ENCODE measurements at regions not wholly inside any gene's neighbourhood (a gene's known extent, or its start where the extent isn't known, plus 50 kb on each side); places are given as distances from the start of the nearest gene placed in this dataset.

GRCh38 chr17:71376933-71377332 is 743.9 kb upstream of the SOX9 start:
- DNase-seq (ENCODE audit: low read depth in 2 of 2), result no peak

- no peak for DNase-seq (ENCODE audit: low read depth in 2 of 2)
Observed at GRCh38 chr17:71378036-71378435, 742.8 kb upstream of the SOX9 start.

- no peak for DNase-seq (ENCODE audit: low read depth in 2 of 2)
Observed at GRCh38 chr17:71378741-71379140, 742.1 kb upstream of the SOX9 start.

- DNase-seq (ENCODE audit: low read depth in 2 of 2), result no peak
Observed at GRCh38 chr17:71379512-71379911, 741.3 kb upstream of the SOX9 start.

GRCh38 chr17:71380535-71380934 is 740.3 kb upstream of the SOX9 start:
- DNase-seq (ENCODE audit: low read depth in 2 of 2), result no peak

GRCh38 chr17:71380936-71381335 is 739.9 kb upstream of the SOX9 start:
- no peak for DNase-seq (ENCODE audit: low read depth in 2 of 2)

- DNase-seq (ENCODE audit: low read depth in 2 of 2), result no peak
Observed at GRCh38 chr17:71383091-71383490, 737.7 kb upstream of the SOX9 start.

- no peak for DNase-seq (ENCODE audit: low read depth in 2 of 2)
Observed at GRCh38 chr17:71387456-71387855, 733.4 kb upstream of the SOX9 start.

GRCh38 chr17:71392715-71393567 is 727.9 kb upstream of the SOX9 start:
- DNase-seq (ENCODE audit: low read depth in 2 of 2), result no peak

GRCh38 chr17:71395901-71396300 is 724.9 kb upstream of the SOX9 start:
- no peak for DNase-seq (ENCODE audit: low read depth in 2 of 2)

- DNase-seq (ENCODE audit: low read depth in 2 of 2), result no peak
Observed at GRCh38 chr17:71396711-71397110, 724.1 kb upstream of the SOX9 start.

GRCh38 chr17:71398025-71398424 is 722.8 kb upstream of the SOX9 start:
- DNase-seq (ENCODE audit: low read depth in 2 of 2), result no peak

GRCh38 chr17:71398800-71399219 is 722.0 kb upstream of the SOX9 start:
- no peak for DNase-seq (ENCODE audit: low read depth in 2 of 2)

GRCh38 chr17:71399221-71399620 is 721.6 kb upstream of the SOX9 start:
- no peak for DNase-seq (ENCODE audit: low read depth in 2 of 2)

- no peak for DNase-seq (ENCODE audit: low read depth in 2 of 2)
Observed at GRCh38 chr17:71399649-71400048, 721.2 kb upstream of the SOX9 start.

GRCh38 chr17:71402007-71402406 is 718.8 kb upstream of the SOX9 start:
- no peak for DNase-seq (ENCODE audit: low read depth in 2 of 2)

- DNase-seq (ENCODE audit: low read depth in 2 of 2), result no peak
Observed at GRCh38 chr17:71402661-71403141, 718.1 kb upstream of the SOX9 start.

GRCh38 chr17:71405101-71405500 is 715.7 kb upstream of the SOX9 start:
- no peak for DNase-seq (ENCODE audit: low read depth in 2 of 2)

GRCh38 chr17:71407981-71408380 is 712.8 kb upstream of the SOX9 start:
- no peak for DNase-seq (ENCODE audit: low read depth in 2 of 2)

GRCh38 chr17:71409137-71409536 is 711.7 kb upstream of the SOX9 start:
- no peak for DNase-seq (ENCODE audit: low read depth in 2 of 2)

GRCh38 chr17:71409712-71410111 is 711.1 kb upstream of the SOX9 start:
- no peak for DNase-seq (ENCODE audit: low read depth in 2 of 2)

- no peak for DNase-seq (ENCODE audit: low read depth in 2 of 2)
Observed at GRCh38 chr17:71412803-71413202, 708.0 kb upstream of the SOX9 start.

GRCh38 chr17:71413935-71414334 is 706.9 kb upstream of the SOX9 start:
- DNase-seq (ENCODE audit: low read depth in 2 of 2), result no peak

All from dermis microvascular lymphatic vessel endothelial cell (primary cell).